Stimulated activated CD4-positive, alpha-beta T cell treated with anti-CD3 and anti-CD28 coated beads, Interleukin-15, amount 100 ng/mL, for 24 hours (primary cell): ENCODE measurements at regions not wholly inside any gene's neighbourhood (a gene's known extent, or its start where the extent isn't known, plus 50 kb on each side); places are given as distances from the start of the nearest gene placed in this dataset.

Experiments
- DNase-seq: peaks from one replicate; pipeline ENCODE4 v3.0.0-alpha.2; 2020

DNA sequence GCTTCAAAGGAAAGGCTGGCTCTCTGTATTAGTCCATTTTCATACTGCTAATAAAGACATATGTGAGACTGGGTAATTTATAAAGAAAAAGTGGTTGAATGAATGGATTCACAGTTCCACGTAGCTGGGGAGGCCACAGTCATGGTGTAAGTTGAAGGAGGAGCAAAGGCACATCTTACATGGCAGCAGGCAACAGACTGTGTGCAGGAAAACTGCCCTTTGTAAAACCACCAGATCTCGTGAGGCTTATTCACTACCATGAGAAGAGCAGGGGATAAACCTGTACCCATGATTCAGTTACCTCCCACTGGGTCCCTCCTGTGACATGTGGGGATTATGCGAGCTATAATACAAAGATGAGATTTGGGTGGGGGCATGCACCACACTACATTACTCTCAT is 1486.6 kb downstream of the PCDH7 start:
- no peak for DNase-seq

DNA sequence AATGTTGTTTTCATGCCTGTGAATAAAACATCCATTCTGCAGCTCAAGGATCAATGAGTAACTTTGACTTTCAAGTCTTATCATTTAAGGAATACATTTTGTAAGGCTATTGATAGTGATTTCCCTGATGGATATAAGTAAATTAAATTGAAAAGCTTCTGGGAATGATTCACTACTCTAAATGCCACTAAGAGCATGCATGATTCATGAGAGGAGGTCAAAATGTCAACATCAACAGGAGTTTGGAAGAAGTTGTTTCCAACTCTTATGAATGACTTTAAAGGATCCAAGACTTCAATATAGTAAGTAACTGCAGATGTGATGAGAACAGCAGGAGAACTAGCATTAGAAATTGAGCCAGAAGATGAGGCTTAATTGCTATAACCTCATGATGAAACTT is 1487.3 kb downstream of the PCDH7 start:
- no peak for DNase-seq

DNA sequence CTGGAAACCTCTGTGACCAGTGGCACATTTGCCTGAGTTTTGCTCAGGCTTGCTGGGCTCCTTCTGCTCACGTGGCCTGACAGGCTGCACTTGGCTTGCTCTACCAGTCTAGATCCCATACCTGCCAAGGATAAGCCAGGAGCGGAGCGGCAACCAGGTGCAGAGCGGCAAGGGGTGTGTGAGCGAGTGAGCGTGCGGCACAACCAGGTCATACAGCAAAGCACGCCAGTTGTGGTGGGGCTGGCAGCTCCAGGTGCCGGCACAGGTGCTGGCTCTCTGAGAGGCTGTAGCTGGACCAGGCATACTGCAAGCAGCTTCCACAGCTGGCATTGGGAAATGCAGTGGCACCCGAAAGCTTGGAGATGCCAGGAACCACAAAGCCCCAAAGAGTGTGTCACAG is 1495.1 kb downstream of the PCDH7 start:
- DNase-seq: no peak

DNA sequence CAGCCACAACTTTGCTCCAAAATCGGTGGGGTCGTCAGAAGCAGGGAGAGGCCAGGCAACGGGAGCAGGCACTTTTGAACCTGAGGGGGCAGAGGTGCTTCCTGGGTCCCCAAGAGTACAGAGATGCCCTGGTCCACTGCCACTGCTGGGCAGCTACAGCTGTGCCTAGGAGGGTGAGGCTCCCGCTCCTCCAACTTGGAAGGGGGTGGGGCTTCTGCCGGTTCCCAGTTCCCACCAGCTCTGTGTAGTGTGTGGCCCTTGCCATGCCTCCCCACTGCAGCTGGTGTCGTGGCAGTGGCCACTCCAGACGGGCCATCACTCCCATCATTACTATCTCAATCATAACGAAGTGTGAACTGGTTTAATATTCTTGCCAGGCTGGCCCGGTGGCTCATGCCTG is 1496.3 kb downstream of the PCDH7 start:
- DNase-seq: no peak

DNA sequence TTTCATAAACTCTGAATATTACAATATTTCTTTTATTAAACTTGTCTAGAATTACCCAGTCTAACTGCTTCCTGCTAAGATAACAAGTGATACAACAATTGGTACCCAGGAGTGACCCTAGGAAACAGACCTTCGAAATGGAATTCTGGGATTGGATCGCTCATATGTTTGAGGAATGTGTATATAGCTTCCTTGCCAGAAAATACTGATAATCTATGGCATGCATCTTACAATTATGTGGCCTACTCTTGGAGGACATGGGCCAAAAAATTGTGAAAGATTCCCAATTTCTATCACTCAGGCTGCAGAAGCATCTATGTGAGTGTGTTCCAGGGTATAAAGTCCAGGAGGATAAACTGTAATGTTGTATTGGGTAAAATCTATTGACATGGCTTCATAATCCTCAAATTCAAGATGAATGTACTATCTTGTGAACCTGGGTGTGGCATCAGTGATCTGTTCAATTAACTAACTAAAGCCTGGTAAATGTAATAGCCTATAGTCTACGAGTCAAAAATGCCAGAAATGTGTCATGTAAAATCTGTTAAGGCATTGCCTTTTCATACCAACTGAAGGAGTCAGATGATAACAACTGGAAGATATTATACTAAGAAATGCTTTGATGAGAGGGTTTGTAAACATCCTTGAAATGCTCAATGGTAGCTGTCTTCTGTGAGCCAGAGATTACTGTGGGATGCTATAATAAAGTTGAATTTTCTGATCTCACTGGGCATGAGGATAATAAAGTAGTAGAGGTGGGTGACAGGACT is 1499.3 kb downstream of the PCDH7 start:
- no peak for DNase-seq

DNA sequence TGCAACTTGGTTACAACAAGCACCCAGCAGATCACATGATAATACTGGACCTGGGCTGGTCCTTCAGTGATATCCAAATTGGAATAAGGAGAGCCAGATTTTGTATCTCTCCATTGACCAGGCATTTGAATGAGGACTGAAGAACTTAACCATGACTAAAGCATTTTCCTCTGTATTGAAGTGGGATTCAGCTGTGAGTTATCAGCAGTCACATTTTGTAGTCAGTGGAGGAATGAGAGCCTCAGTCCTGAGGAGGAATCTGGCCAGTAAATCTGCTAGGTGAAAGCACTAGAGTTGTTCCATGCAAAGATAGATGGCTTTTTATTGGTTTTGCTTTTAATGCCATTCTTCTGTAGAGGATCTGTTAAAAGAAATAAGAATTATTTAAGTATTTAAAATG is 1506.0 kb downstream of the PCDH7 start:
- no peak for DNase-seq

DNA sequence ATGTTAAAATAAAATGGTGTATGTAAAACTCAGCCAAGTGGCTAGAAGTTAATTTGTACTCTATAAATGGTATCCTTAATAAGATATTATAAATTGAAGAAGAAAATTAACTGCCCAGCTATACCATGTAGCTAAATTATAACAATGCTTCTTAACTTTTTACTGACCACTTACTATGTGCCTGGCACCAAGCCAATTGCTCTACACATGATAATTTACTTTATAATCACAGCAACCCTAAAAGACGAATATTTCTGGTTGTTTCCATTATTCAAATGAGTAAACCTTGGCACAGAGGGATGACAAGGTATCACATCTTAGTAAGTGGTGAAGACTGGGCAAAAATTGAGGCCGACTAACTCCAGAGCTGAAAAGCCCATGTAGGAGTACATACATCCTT is 1506.6 kb downstream of the PCDH7 start:
- no peak for DNase-seq

DNA sequence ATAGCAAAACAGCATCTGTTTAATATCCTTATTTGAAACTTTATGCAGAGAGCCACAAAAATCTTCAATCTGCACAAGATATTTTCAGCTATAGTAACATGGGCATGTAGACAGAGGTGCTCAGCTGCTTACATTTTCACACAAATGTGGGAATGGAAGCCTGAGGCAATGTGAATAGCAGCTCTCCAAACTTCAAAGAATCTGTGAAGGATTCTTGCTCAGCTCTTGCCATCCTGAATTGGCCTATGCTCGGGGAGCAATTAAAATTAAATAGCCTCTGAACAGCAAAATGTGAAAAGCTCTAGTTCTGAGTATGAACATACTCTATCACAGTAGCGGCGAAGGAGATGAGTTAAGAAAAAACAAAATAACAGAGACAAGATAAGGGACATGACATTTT is 1523.8 kb downstream of the PCDH7 start:
- DNase-seq: no peak

DNA sequence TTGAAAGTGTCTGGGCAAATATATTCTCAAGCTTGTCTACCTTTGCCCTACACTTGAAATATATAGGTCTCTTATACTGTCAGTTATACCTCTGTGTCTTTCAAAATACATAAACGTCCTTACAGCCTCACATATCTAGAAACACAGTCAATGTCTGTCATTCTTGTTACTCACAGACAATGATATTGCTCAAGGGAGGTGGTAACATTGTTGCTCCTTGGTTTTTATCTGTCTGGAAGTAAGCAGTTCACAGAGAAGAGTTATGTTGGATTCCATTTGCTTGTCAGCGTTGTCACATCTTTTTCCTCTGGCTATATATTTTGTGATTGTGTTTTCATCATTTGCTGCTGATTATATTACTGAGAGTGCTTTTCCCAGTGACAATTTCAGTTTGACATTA is 1528.9 kb downstream of the PCDH7 start:
- DNase-seq: no peak

DNA sequence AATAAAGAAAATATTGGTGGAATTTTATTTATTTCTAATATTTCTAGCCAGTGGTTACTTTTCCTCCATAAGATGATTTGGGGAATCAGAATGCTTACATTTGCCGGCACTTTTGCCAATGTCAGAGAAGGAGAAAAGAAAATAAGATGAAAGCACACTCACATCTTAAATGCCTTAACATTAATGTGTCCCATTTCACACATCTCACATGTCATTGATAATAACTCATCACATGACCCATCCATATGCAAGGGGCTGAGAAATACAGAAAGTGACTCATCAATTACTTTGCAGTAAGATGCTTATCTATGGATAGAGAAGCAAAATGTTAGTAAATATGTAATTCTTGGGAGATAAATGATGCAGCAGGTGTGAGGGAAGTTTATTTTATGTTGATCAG is 1531.0 kb downstream of the PCDH7 start:
- no peak for DNase-seq

DNA sequence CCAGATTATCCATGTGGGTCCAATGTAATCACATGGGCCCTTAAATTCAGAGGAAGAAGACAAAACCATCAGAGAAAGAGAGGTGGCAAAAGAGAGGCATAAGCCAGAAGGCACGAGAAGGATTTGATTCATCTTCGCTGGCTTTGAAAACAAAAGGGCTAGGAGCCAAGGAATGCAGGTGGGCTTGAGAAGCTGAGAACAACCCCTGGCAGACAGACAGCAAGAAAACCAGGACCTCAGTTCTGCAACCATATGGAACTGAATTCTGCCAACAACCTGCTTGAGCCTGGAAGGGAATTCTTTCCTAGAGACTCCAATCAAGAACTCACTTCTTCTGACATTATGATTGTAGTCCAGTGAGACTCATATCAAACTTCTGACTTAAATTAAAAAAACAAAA is 1531.8 kb downstream of the PCDH7 start:
- DNase-seq: no peak

DNA sequence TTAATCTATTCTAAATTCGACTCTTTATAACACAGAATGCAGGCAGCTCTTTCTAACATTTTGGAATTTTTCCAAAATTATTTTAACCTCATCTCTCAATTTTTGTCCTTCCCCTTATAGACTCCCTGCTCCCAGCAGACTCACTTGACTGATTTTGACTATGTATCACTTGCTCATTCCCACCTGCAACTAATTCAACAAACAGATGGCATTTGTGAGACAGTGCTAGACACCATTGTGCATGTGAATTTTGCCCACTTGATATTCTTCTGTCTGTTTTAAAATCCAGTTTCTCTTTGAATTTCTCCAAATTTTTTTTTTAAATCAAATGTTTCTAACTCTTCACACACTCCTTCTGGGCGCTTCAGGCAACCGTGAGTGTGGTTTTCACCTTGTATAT is 1534.0 kb downstream of the PCDH7 start:
- DNase-seq: no peak

DNA sequence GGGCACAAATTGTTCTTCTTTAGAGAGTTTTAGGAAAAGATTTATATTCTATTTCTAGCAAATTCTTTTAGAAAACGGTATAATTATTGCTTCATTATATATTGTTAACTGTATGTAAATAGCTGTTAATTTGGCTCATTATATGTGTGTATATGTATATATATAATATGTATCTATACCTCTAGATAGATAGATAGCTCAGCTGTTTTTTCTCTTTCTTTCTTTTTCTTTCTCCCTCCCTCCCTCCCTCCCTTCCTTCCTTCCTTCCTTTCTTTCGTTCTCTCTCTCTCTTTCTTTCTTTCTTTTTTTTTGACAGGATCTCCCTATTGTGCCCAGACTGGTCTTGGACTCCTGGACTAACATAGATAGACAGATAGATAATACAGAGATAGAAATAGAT is 1538.8 kb downstream of the PCDH7 start:
- no peak for DNase-seq

DNA sequence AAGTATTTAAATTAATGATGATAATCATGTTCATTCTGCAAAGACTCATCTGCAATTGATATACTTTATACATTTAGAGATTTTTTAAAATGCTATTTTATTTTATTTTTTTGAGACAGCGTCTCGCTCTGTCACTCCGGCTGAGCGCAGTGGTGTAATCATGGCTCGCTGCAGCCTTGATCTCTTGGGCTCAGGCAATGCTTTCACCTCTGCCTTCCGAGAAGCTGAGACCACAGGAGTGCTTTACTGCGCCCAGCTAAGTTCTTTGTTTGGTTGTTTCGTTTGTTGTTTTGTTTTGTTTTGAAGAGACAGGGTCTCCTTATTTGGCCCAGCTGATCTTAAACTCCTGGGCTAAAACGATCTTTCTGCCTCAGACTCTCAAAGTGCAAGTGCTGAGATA is 1541.0 kb downstream of the PCDH7 start:
- DNase-seq: no peak

DNA sequence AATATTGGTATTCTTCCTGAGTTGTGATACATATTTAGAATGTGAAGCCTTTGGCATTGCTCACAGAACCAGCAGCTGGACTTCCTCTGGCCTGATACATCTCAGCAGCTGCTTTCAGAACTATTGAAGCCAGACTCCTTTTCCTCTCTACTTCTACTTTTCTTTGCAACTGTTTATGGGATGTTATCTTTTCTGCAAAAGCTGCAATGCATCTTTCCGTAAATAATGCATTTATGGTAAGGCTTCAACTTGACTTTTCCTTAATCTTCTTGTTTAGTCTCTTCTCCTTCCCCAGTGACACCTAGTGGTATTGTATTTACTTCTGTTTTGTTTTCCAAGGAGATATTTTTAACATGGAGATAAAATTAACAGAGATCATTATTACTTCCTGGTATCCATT is 1548.7 kb downstream of the PCDH7 start:
- no peak for DNase-seq

DNA sequence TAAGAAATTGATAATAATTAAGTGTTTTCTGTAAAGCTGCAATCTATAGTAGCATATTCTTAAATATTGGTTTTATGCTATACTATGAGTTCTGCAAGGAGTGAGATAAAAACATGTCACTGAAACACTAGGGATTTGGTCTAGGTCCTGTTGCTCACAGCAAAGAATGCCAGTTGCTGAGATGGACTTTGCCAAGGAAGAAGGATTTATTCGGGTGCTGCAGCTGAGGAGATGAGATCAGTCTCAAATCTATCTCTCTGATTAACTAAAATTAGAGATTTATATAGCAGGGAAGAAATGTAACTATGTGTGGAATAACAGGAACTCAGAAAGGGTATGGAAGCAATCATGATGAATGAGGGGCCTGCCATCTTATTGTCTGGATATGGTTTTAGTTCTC is 1569.9 kb downstream of the PCDH7 start:
- no peak for DNase-seq

DNA sequence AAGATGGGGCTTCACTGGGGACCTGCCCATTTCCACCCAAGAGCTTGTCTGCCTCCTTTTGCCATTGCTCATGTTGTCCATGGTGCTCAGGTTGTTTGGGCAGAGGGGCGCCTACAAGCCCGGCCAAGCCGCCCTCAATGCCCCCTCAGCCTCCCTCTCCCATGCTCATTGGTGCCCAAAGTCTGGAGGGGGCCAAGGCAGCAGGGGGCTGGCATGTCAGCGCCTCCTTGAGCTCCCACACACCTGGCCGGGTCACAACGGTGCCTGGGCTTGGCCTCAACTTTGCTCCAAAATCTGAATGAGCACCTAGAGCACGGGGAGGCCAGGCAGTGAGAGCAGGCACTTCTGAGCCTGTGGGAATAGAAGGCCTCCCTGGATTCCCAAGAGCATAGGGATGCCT is 1598.8 kb downstream of the PCDH7 start:
- no peak for DNase-seq

DNA sequence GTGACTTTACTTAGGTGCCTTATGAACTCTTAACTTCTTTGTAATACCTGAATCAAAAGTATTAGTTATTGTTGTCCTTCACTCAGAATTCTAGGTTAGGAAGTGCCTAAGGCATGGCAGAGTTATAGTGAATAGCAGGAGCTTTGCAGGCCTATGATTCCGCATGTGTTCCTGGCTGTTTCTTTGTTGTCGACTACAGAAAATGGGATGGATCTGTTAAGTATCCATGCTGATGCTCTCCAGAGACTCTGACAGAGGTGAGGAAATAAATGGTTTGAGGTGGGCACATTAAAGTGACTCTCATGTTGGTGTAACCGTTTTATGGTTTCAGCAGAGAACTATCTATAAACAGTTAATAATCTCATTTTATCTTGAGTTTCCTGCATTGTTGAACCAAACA is 1601.3 kb downstream of the PCDH7 start:
- no peak for DNase-seq

DNA sequence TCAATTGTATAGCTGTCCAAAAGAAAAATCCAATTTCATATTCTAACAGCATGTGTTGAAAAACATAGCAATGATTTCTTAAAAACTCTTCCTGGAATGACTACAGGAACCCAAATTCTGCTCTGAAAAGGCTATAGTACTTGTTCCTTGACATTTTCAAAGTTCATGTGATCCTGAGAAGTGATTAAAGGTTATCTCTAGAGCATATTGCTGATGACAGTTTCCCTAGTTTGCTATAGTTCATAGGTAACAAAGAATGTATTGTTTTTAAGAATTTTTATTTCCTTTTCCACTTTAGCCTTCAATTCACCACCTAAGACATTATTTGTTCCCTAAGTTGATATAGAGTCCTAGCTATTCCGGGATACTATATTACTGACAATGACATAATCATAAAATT is 1614.6 kb downstream of the PCDH7 start:
- DNase-seq: no peak

DNA sequence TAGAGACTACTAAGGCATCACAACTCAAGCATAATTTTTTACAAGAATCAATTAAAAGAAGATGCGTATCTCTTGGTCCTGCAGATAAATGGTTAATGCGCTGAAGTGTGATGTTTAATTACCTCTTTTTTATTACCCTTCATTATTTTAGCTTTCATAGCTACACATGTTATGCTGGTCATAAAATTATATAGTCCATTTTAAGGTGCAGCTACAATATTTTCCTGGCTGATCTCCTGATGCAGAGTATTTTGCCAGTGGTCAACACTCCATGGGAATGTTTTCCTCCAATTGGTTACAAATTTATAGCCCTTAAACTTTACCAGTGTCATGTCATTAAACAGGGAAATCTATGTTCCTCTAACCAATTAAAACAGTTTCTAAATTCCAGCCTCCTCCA is 1617.2 kb downstream of the PCDH7 start:
- DNase-seq: no peak

DNA sequence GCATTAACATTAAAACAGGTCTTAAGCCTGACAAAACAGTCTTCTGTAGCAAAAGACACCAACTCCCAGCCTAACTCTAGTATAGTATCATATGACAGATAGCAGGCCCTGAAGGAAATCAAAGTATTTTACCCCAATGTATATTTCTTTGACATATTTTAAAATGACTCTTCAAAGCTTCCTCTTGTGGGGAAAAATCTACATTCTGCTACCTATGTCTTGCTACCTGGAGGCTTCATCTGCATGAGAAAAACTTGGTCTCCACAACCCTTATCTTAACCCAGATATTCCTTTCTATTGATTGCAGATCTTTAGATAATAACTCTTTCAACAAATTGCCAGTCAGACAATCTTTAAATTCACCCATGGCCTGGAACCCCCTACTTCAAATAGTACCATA is 1620.4 kb downstream of the PCDH7 start:
- no peak for DNase-seq

DNA sequence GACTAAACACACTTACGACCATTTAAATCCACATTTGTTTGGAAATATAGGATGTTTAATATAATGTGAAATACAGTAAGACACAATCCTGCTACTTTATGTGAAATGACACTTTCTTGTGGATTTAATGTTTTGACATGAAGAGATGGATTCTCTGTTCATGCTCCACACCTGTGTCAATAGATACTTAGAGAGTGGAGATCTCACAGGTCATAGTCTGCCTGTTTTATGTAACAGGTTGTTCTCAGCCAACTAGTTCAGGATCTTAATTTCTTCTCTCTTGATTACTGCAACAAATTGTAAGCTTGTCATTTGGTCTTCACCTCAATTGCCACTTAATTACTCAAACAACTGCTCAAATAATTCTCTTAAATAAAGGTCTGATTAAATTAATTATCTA is 1621.2 kb downstream of the PCDH7 start:
- DNase-seq: no peak

DNA sequence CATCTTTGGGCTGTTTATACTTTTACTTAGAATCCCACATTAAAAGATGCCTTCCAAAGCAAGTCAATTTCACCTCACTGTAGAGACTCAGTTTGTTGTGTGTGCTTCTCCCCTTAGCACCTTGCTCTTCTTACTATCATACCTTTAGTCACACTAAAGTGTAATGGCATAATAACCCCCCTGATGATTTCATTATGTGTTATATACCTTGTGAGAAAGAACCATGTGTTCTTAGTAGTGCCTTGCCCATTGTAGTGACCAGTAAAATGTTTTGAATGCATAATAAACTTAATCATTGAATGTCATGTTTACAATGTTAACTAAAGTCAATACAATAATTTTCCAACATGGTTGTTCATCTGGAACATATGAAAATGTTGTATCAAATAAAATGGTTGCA is 1621.9 kb downstream of the PCDH7 start:
- DNase-seq: no peak

DNA sequence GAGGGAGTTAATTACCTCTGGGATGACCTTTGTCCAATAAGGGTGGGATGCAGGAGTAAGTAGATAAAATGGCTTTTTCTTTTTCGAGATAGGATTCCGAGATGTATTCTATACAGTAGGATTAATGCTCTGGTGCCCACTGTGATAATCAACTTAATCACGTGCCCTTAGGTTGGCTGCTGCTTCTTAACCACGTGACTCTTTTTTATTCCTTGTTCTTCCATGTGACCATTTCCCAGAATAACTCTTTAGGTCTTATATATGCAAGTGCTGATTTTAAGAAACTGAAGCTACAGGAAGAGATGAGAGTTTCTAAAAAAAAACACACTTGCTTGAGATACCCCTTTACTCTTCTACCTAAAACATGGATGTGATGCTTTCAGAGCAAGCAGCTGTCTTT is 1628.9 kb downstream of the PCDH7 start:
- DNase-seq: no peak

DNA sequence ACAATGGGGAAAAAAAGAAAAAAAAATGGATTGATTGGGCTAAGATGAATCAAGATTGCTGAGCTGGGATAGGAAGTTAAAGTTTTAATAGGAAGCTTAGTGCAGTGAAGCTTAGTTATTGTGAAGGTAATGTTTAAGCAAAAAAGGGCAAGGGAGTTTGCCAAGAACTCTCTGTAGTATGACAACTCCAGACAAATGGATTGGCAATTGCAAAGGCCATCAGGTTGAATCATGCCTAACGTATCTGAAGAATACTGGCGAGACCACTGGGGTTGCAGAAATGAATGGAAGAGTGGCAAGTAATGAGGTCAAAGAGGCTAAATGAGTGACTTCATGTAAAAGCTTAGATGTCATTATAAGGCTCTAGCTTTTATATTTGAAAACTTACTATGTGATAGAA is 1654.0 kb downstream of the PCDH7 start:
- no peak for DNase-seq

DNA sequence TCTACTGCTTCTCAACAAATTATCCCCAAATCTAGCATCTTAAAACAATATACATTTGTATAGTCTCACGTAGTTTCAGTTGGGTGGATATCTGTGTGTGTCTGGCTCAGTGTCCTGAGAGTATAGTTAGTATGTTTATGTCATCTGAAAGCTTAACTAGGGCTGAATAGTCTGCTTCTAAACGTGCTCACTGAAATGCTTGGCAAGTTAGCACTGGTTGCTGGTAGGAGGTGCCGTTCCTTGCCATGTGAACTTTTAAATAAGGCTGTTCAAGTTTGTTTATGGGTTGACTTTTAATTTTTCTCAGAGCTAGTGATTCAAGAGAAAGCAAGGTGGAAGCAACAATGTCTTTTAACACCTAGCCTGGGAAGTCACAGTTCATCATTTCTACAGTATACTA is 1673.6 kb downstream of the PCDH7 start:
- no peak for DNase-seq
